BE2C (cell line): ENCODE measurements at regions not wholly inside any gene's neighbourhood (a gene's known extent, or its start where the extent isn't known, plus 50 kb on each side); places are given as distances from the start of the nearest gene placed in this dataset.

Experiments
- DNase-seq: peaks from one replicate; pipeline ENCODE4 v3.0.0-alpha.2; 2020
- H3K27me3 ChIP-seq: fragments of 250-450 bp; sonication (Bioruptor Pico); 2 replicates; pipeline ENCODE4 v1.5.1; 2020; ENCODE audit warnings: mild to moderate bottlenecking
- H3K36me3 ChIP-seq: fragments of 250-450 bp; sonication (Bioruptor Pico); 2 replicates; pipeline ENCODE4 v1.5.1; 2020; ENCODE audit warnings: mild to moderate bottlenecking
- H3K4me1 ChIP-seq: fragments of 250-450 bp; sonication (Bioruptor Pico); 2 replicates; pipeline ENCODE4 v1.5.1; 2020
- H3K4me3 ChIP-seq: 2 replicates; pipeline ENCODE4 v1.5.1; 2011; ENCODE audit warnings: low read depth, low read length
- H3K9me3 ChIP-seq: fragments of 250-450 bp; sonication (Bioruptor Pico); 2 replicates; pipeline ENCODE4 v1.5.1; 2020
- TF ChIP-seq, protein P1 (sequence below): IDR thresholded peaks from 2 replicates; pipeline ENCODE4 v1.5.1; 2012; ENCODE audit warnings: mild to moderate bottlenecking, low read depth, low read length

- no peaks in the 10 kb centered on the region for H3K27me3 ChIP-seq
- no peak for DNase-seq
- H3K36me3 ChIP-seq, result no peaks in the 10 kb centered on the region
- no peaks in the 10 kb centered on the region for H3K9me3 ChIP-seq
- no peak overlapping the region for H3K4me3 ChIP-seq
- TF ChIP-seq, protein P1, sequence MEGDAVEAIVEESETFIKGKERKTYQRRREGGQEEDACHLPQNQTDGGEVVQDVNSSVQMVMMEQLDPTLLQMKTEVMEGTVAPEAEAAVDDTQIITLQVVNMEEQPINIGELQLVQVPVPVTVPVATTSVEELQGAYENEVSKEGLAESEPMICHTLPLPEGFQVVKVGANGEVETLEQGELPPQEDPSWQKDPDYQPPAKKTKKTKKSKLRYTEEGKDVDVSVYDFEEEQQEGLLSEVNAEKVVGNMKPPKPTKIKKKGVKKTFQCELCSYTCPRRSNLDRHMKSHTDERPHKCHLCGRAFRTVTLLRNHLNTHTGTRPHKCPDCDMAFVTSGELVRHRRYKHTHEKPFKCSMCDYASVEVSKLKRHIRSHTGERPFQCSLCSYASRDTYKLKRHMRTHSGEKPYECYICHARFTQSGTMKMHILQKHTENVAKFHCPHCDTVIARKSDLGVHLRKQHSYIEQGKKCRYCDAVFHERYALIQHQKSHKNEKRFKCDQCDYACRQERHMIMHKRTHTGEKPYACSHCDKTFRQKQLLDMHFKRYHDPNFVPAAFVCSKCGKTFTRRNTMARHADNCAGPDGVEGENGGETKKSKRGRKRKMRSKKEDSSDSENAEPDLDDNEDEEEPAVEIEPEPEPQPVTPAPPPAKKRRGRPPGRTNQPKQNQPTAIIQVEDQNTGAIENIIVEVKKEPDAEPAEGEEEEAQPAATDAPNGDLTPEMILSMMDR, result no peak
- H3K4me1 ChIP-seq, result no peaks in the 10 kb centered on the region
Observed at GRCh38 chr1:175873290-175873935, 130.0 kb upstream of the TNR start.

DNA sequence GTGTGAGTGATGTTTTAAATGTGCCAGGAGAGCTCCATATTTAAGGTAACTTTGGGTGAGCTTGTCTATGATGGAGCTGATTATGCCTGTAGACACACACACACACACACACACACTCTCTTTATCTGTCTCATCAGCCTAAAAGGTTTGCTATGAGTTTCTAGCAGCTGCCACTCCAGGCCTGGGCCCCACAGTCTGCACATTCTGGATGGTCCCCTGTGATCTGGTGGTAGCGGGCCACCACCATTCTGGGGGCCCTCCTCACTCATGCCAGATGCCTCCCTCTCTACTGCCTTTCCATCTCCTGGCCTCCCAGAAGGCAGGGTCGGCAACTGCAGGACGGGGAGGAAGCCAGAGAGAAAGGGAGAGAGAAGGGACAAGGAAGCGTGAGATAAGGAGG is 129.2 kb upstream of the TNR start:
- TF ChIP-seq, protein P1, result no peak
- DNase-seq, result no peak
- H3K4me1 ChIP-seq, result no peaks in the 10 kb centered on the region
- no peaks in the 10 kb centered on the region for H3K36me3 ChIP-seq
- no peaks in the 10 kb centered on the region for H3K9me3 ChIP-seq
- H3K4me3 ChIP-seq, result no peak overlapping the region
- H3K27me3 ChIP-seq, result no peaks in the 10 kb centered on the region

GRCh38 chr1:175871647-175872046 is 128.3 kb upstream of the TNR start:
- H3K4me1 ChIP-seq, result no peaks in the 10 kb centered on the region
- no peak overlapping the region for H3K4me3 ChIP-seq
- DNase-seq, result no peak
- TF ChIP-seq, protein P1, result no peak
- no peaks in the 10 kb centered on the region for H3K9me3 ChIP-seq
- H3K36me3 ChIP-seq, result no peaks in the 10 kb centered on the region
- H3K27me3 ChIP-seq, result no peaks in the 10 kb centered on the region

DNA sequence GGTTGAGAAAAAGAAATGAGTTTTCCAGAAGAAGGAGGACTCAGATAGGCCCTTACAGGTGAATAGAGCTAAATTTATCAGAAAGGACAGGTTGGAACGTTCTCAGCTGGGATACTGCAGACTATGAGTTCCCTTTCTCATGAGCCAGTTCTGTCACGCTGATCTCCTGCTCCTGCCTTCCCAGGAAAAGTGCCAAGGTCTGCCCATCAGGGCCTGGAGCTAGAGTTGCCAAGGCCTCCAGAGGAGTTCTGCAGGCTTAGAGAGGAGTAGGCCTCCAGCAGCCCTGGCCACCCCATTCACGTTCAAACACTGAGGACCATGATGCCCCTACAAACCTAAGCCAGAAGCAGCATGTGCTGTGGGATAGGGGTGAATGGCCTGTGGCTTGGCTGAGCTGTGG is 126.8 kb upstream of the TNR start:
- H3K4me1 ChIP-seq, result no peaks in the 10 kb centered on the region
- no peak for DNase-seq
- H3K36me3 ChIP-seq, result no peaks in the 10 kb centered on the region
- H3K9me3 ChIP-seq, result no peaks in the 10 kb centered on the region
- TF ChIP-seq, protein P1, result no peak
- H3K4me3 ChIP-seq, result no peak overlapping the region
- no peaks in the 10 kb centered on the region for H3K27me3 ChIP-seq

- Histone ChIP-seq H3K36me3 (no peaks in the 10 kb centered on the region), H3K4me1 (no peaks in the 10 kb centered on the region), H3K4me3 (no peak overlapping the region), H3K27me3 (no peaks in the 10 kb centered on the region), H3K9me3 (no peaks in the 10 kb centered on the region)
- TF ChIP-seq, protein P1, result no peak
- no peak for DNase-seq
Observed at GRCh38 chr1:175866776-175867175, 123.4 kb upstream of the TNR start.

DNA sequence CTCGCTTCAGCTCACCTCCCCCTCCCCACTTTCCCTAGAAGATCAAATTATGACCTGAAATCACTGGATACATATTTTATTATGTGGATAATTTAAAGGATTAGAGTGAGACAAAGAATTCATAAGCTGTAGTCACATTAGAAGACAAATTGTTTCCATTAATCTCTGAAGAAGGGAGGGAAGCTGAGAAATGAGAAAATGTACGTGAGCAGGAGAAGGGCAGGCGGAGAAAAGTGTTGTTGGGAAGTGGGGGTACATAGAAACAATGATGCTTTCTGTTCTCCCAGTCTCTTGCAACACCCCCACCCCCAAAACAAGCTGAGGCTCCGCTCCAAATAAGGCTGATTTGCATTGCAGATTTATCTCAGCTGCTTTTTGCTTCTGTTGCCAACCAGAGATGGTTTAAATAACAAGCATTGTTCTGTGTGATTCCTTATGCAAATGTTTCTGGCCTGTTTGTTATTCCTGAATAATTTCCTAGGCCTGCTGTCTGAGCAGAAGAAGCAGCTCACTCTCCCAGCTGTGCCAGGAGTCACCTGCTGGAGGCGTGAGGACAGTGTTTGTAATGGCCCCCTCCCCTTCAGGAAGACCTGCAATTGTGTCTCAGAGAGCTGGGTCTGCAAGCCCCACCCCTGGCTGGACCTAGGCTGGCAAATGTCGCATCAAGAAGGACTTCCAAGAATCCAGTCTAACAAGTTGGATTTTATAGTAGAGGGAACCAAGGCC is 121.8 kb upstream of the TNR start:
- H3K4me1 ChIP-seq, result no peaks in the 10 kb centered on the region
- no peaks in the 10 kb centered on the region for H3K9me3 ChIP-seq
- H3K36me3 ChIP-seq, result no peaks in the 10 kb centered on the region
- TF ChIP-seq, protein P1, result no peak
- H3K4me3 ChIP-seq, result no peak overlapping the region
- H3K27me3 ChIP-seq, result no peaks in the 10 kb centered on the region
- no peak for DNase-seq
